Erythroblast (primary cell): ENCODE measurements at regions not wholly inside any gene's neighbourhood (a gene's known extent, or its start where the extent isn't known, plus 50 kb on each side); places are given as distances from the start of the nearest gene placed in this dataset.

Source experiments
- DNase-seq, 2 experiments: peaks; one replicate each; lab custom pipeline; 2025; lab: John Stamatoyannopoulos, UW
- GATA1 ChIP-seq: IDR thresholded peaks from 2 replicates; pipeline ENCODE4 v1.6.1; 2011; ENCODE audit warnings: low read depth, mild to moderate bottlenecking, control low read depth, low read length, moderate library complexity
- POLR2A ChIP-seq: IDR thresholded peaks from 2 replicates; pipeline ENCODE4 v1.6.1; 2011; ENCODE audit warnings: mild to moderate bottlenecking, low read length

- DNase-seq, result no peak
These were observed 255.5 kb upstream of the CXCL12 start for GRCh38 chr10:44640429-44640828.

GRCh38 chr10:44647473-44647872, 262.6 kb upstream of the CXCL12 start:
- no peak for DNase-seq
- TF ChIP-seq GATA1, result no peak
- no peak for TF ChIP-seq POLR2A

More at GRCh38 chr10:44640429-44640828, 255.5 kb upstream of the CXCL12 start:
- TF ChIP-seq GATA1 (no peak), POLR2A (no peak)

- DNase-seq, result no peak
- no peak for TF ChIP-seq GATA1
- TF ChIP-seq POLR2A, result no peak
These were observed 263.1 kb upstream of the CXCL12 start for GRCh38 chr10:44647877-44648542.

- TF ChIP-seq GATA1, result no peak
- TF ChIP-seq POLR2A, result no peak
These were observed 260.2 kb upstream of the TMEM72 start for GRCh38 chr10:44650691-44651661.

GRCh38 chr10:44651834-44652233, 259.3 kb upstream of the TMEM72 start:
- no peak for DNase-seq
- TF ChIP-seq GATA1, result no peak
- no peak for TF ChIP-seq POLR2A

More at GRCh38 chr10:44650691-44651661, 260.2 kb upstream of the TMEM72 start:
- DNase-seq, result no peak

- DNase-seq, result no peak
- TF ChIP-seq POLR2A (no peak), GATA1 (no peak)
These were observed 251.8 kb upstream of the TMEM72 start for GRCh38 chr10:44659320-44659719.

GRCh38 chr10:44660271-44660670, 250.9 kb upstream of the TMEM72 start:
- TF ChIP-seq POLR2A, result no peak
- TF ChIP-seq GATA1, result no peak
- no peak for DNase-seq

GRCh38 chr10:44662051-44662450, 249.1 kb upstream of the TMEM72 start:
- DNase-seq, result no peak
- TF ChIP-seq GATA1 (no peak), POLR2A (no peak)

GRCh38 chr10:44668336-44668735, 242.8 kb upstream of the TMEM72 start:
- TF ChIP-seq POLR2A (no peak), GATA1 (no peak)
- DNase-seq, result no peak

GRCh38 chr10:44671319-44671718, 239.8 kb upstream of the TMEM72 start:
- no peak for DNase-seq
- TF ChIP-seq GATA1, result no peak
- TF ChIP-seq POLR2A, result no peak

- no peak for TF ChIP-seq GATA1
- TF ChIP-seq POLR2A, result no peak
- DNase-seq, result no peak
These were observed 237.7 kb upstream of the TMEM72 start for GRCh38 chr10:44673245-44673983.

- no peak for DNase-seq
- TF ChIP-seq GATA1, result no peak
- TF ChIP-seq POLR2A, result no peak
These were observed 236.4 kb upstream of the TMEM72 start for GRCh38 chr10:44674536-44675386.
